ENCODE measurements at regions not wholly inside any gene's neighbourhood (a gene's known extent, or its start where the extent isn't known, plus 50 kb on each side); places are given as distances from the start of the nearest gene placed in this dataset.

- no peak overlapping the region for H3K4me3 ChIP-seq (ENCODE audit: low read depth, low read length)
- no peak overlapping the region for H3K27ac ChIP-seq
- no peak for TF ChIP-seq CTCF (IDR thresholded peaks at IDR 0.05; ENCODE audit: low read depth, low read length, missing control alignments)
- no peaks in the 10 kb centered on the region for H3K27me3 ChIP-seq (replicated peaks)
- no peak for DNase-seq
- H3K36me3 ChIP-seq (replicated peaks), result no peaks in the 10 kb centered on the region
- in situ Hi-C loops (cut with HindIII; ENCODE audit: low pct_ligation_motif_present, low sequenced_read_pairs), result no loop called here
These were observed 56.2 kb downstream of the TAF11L14 start for GRCh38 chr5:17690473-17690872.

- in situ Hi-C loops (cut with HindIII; ENCODE audit: low pct_ligation_motif_present, low sequenced_read_pairs), result no loop called here
- no peak overlapping the region for H3K4me3 ChIP-seq (ENCODE audit: low read depth, low read length)
- no peak overlapping the region for H3K27ac ChIP-seq
- no peak for TF ChIP-seq CTCF (IDR thresholded peaks at IDR 0.05; ENCODE audit: low read depth, low read length, missing control alignments)
- H3K27me3 ChIP-seq (replicated peaks), result no peaks in the 10 kb centered on the region
- DNase-seq, result no peak
- H3K36me3 ChIP-seq (replicated peaks), result no peaks in the 10 kb centered on the region
These were observed 57.5 kb downstream of the TAF11L14 start for GRCh38 chr5:17691762-17692161.

GRCh38 chr5:17694371-17694770 is 60.1 kb downstream of the TAF11L14 start:
- no peak for TF ChIP-seq CTCF (IDR thresholded peaks at IDR 0.05; ENCODE audit: low read depth, low read length, missing control alignments)
- Histone ChIP-seq H3K4me3 (ENCODE audit: low read depth, low read length) (no peak overlapping the region), H3K27ac (no peak overlapping the region), H3K36me3 (replicated peaks) (no peaks in the 10 kb centered on the region), H3K27me3 (replicated peaks) (no peaks in the 10 kb centered on the region)
- no peak for DNase-seq
- in situ Hi-C loops (cut with HindIII; ENCODE audit: low pct_ligation_motif_present, low sequenced_read_pairs), result no loop called here

- peak overlapping the region; percentile 9 for H3K27ac ChIP-seq
- no peak for DNase-seq
- H3K4me3 ChIP-seq (ENCODE audit: low read depth, low read length), result no peak overlapping the region
- no peak for TF ChIP-seq CTCF (IDR thresholded peaks at IDR 0.05; ENCODE audit: low read depth, low read length, missing control alignments)
- in situ Hi-C loops (cut with HindIII; ENCODE audit: low pct_ligation_motif_present, low sequenced_read_pairs), result no loop called here
- H3K36me3 ChIP-seq (replicated peaks), result no peaks in the 10 kb centered on the region
- H3K27me3 ChIP-seq (replicated peaks), result no peaks in the 10 kb centered on the region
These were observed 60.7 kb downstream of the TAF11L14 start for GRCh38 chr5:17694914-17695313.

GRCh38 chr5:17696627-17697026 is 62.4 kb downstream of the TAF11L14 start:
- Histone ChIP-seq H3K36me3 (replicated peaks) (no peaks in the 10 kb centered on the region), H3K27me3 (replicated peaks) (no peaks in the 10 kb centered on the region), H3K4me3 (ENCODE audit: low read depth, low read length) (no peak overlapping the region), H3K27ac (no peak overlapping the region)
- in situ Hi-C loops (cut with HindIII; ENCODE audit: low pct_ligation_motif_present, low sequenced_read_pairs), result no loop called here
- DNase-seq, result no peak
- TF ChIP-seq CTCF (IDR thresholded peaks at IDR 0.05; ENCODE audit: low read depth, low read length, missing control alignments), result no peak

- in situ Hi-C loops (cut with HindIII; ENCODE audit: low pct_ligation_motif_present, low sequenced_read_pairs), result no loop called here
- Histone ChIP-seq H3K27ac (no peak overlapping the region), H3K27me3 (replicated peaks) (no peaks in the 10 kb centered on the region), H3K36me3 (replicated peaks) (no peaks in the 10 kb centered on the region), H3K4me3 (ENCODE audit: low read depth, low read length) (no peak overlapping the region)
- DNase-seq, result no peak
- no peak for TF ChIP-seq CTCF (IDR thresholded peaks at IDR 0.05; ENCODE audit: low read depth, low read length, missing control alignments)
These were observed 63.4 kb downstream of the TAF11L14 start for GRCh38 chr5:17697671-17698070.
